ENCODE measurements at regions not wholly inside any gene's neighbourhood (a gene's known extent, or its start where the extent isn't known, plus 50 kb on each side); places are given as distances from the start of the nearest gene placed in this dataset.

DNA sequence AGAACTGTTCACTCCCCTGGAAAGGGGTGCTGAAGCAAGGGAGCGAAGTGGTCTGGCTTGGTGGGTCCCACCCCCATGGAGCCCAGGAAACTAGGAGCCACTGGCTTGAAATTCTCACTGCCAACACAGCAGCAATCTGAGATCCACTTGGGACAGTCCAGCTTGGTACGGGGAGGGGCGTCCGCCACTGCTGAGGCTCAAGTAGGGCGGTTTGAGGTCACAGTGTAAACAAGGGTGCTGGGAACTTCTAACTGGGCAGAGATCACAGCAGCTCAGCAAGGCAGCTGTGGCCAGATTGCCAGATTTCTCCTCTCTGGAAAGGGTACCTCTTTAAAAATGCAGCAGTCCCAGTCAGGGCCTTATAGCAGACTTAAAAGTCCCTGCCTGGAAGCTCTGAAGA is 53.9 kb upstream of the GALNTL6 start:
- Histone ChIP-seq H3K27ac (ENCODE audit: low read length) (no peak overlapping the region), H3K9ac (ENCODE audit: low read depth, low read length) (no peak overlapping the region), H3K4me3 (ENCODE audit: low read length) (no peak overlapping the region), H3K4me1 (ENCODE audit: insufficient read depth, low read length) (no peaks in the 10 kb centered on the region), H3K36me3 (ENCODE audit: insufficient read depth, low read depth, low read length) (no peaks in the 10 kb centered on the region), H3K9me3 (ENCODE audit: insufficient read depth, low read depth, low read length) (no peaks in the 10 kb centered on the region), H3K27me3 (ENCODE audit: insufficient read depth, low read length) (no peaks in the 10 kb centered on the region)

DNA sequence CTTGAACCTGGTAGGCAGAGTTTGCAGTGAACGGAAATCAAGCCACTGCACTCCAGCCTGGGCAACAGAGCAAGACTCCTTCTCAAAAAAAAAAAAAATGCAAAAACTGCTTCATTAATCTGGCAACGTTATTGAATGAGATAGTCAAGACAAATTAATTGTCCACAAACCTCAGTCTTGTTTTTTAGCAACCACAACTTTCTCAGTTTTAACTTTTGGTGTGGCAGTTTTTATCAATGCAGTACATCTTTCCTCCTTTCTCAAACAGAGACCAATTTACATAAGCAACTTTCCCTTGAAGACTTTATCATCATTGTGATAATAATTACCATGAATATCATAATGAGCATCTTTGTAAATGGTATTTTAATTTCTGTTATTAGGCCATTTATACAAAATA is 61.7 kb upstream of the GALNTL6 start:
- H3K27me3 ChIP-seq (ENCODE audit: insufficient read depth, low read length): no peaks in the 10 kb centered on the region
- H3K27ac ChIP-seq (ENCODE audit: low read length): no peak overlapping the region
- no peak overlapping the region for H3K4me3 ChIP-seq (ENCODE audit: low read length)
- no peaks in the 10 kb centered on the region for H3K36me3 ChIP-seq (ENCODE audit: insufficient read depth, low read depth, low read length)
- H3K9me3 ChIP-seq (ENCODE audit: insufficient read depth, low read depth, low read length): no peaks in the 10 kb centered on the region
- H3K4me1 ChIP-seq (ENCODE audit: insufficient read depth, low read length): no peaks in the 10 kb centered on the region
- no peak overlapping the region for H3K9ac ChIP-seq (ENCODE audit: low read depth, low read length)

DNA sequence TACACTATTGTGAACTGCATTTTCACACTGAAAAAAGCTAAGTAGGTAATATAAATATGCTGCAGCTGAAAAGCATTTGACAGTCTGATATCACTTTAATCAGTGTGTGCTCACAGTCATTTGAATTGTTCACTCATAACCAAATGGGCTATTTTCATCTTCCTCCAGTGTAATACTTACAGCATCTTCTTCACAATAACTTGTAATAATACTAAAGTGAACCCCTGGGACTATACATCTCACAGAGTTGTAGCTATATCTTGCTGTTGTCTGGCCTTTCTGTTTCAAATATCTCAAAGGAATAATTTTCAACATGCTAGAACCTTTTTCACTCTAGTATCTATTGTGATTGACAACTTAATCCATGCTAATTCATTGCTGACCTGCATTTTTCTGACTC is 66.8 kb upstream of the GALNTL6 start:
- H3K4me1 ChIP-seq (ENCODE audit: insufficient read depth, low read length): no peaks in the 10 kb centered on the region

DNA sequence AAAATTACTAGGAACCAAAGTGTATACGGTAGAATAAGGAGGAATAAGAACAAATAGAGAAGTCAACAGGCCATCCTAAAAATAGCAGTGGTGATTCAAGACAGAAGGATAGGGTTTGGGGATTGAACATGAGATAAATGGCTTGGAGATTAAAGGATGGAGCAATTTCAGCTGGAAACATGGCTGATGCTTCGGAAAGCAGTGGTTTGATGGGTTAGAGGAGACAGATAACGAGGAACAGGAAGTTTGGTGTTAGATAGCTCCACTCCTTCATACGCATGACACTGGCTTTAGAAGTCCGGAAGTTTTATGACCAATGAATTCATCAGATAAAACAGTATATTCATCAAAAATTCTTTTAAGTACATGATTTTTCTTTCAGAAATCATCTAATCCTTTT is 70.8 kb upstream of the GALNTL6 start:
- Histone ChIP-seq H3K27ac (ENCODE audit: low read length) (no peak overlapping the region), H3K9ac (ENCODE audit: low read depth, low read length) (no peak overlapping the region), H3K9me3 (ENCODE audit: insufficient read depth, low read depth, low read length) (no peaks in the 10 kb centered on the region), H3K27me3 (ENCODE audit: insufficient read depth, low read length) (no peaks in the 10 kb centered on the region), H3K4me1 (ENCODE audit: insufficient read depth, low read length) (no peaks in the 10 kb centered on the region), H3K36me3 (ENCODE audit: insufficient read depth, low read depth, low read length) (no peaks in the 10 kb centered on the region), H3K4me3 (ENCODE audit: low read length) (no peak overlapping the region)

More for the DNA sequence above, 66.8 kb upstream of the GALNTL6 start:
- H3K36me3 ChIP-seq (ENCODE audit: insufficient read depth, low read depth, low read length): no peaks in the 10 kb centered on the region
- H3K27ac ChIP-seq (ENCODE audit: low read length): no peak overlapping the region
- no peak overlapping the region for H3K9ac ChIP-seq (ENCODE audit: low read depth, low read length)
- no peak overlapping the region for H3K4me3 ChIP-seq (ENCODE audit: low read length)
- no peaks in the 10 kb centered on the region for H3K9me3 ChIP-seq (ENCODE audit: insufficient read depth, low read depth, low read length)
- H3K27me3 ChIP-seq (ENCODE audit: insufficient read depth, low read length): no peaks in the 10 kb centered on the region

DNA sequence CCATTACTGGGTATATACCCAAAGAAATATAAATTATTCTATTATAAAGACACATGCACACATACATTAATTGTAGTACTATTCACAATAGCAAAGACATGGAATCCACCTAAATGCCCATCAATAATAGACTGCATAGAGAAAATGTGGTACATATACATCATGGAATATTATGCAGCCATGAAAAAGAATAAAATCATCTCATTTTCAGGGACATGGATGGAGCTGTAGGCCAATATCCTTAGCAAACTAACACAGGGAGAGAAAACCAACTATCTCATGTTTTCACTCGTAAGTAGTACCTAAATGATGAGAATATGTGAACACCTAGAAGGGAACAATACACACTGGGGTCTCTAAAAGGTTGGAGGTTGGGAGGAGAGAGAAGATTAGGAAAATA is 86.0 kb upstream of the GALNTL6 start:
- no peaks in the 10 kb centered on the region for H3K27me3 ChIP-seq (ENCODE audit: insufficient read depth, low read length)
- no peaks in the 10 kb centered on the region for H3K9me3 ChIP-seq (ENCODE audit: insufficient read depth, low read depth, low read length)
- H3K9ac ChIP-seq (ENCODE audit: low read depth, low read length): no peak overlapping the region
- no peak overlapping the region for H3K27ac ChIP-seq (ENCODE audit: low read length)
- H3K36me3 ChIP-seq (ENCODE audit: insufficient read depth, low read depth, low read length): no peaks in the 10 kb centered on the region
- H3K4me3 ChIP-seq (ENCODE audit: low read length): no peak overlapping the region
- H3K4me1 ChIP-seq (ENCODE audit: insufficient read depth, low read length): no peaks in the 10 kb centered on the region

DNA sequence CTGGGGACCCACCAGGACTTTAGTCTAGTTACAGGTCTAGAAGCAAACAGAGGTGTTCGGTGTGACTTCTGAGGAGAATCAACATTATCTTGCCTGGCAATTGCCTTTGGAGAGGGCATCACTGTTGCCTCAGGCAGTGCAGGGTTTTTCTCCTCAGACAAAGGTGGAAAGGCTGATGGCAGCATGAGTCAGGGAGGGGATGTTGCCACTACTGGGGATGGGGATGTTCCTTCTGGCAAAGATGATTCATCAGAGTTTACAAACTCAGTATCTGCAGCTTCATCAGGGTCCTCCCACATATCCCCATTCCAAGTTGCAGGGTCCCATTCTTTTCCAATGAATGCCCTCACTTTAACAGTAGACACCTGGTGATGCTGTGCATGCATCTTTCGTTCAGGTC is 91.3 kb upstream of the GALNTL6 start:
- Histone ChIP-seq H3K36me3 (ENCODE audit: insufficient read depth, low read depth, low read length) (no peaks in the 10 kb centered on the region), H3K9me3 (ENCODE audit: insufficient read depth, low read depth, low read length) (no peaks in the 10 kb centered on the region), H3K9ac (ENCODE audit: low read depth, low read length) (no peak overlapping the region), H3K27me3 (ENCODE audit: insufficient read depth, low read length) (no peaks in the 10 kb centered on the region), H3K27ac (ENCODE audit: low read length) (no peak overlapping the region), H3K4me1 (ENCODE audit: insufficient read depth, low read length) (no peaks in the 10 kb centered on the region), H3K4me3 (ENCODE audit: low read length) (no peak overlapping the region)

DNA sequence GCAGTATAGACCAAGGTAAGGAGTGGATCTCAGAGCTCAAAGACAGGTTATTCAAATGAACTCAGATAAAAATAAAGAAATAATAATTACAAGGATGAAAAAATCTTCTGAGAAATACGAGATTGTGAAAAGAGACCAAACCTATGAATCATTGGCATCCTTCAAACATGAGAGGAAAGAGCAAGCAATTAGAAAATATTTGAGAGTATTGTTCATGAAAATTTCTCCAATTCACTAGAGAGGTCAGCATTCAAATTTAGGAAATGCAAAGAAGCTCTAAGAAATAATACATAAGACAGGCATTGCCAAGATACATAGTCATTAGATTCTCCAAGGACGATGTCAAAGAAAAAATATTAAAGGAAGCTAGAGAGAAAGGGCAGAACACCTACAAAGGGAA is 93.5 kb upstream of the GALNTL6 start:
- Histone ChIP-seq H3K36me3 (ENCODE audit: insufficient read depth, low read depth, low read length) (no peaks in the 10 kb centered on the region), H3K9ac (ENCODE audit: low read depth, low read length) (no peak overlapping the region), H3K4me1 (ENCODE audit: insufficient read depth, low read length) (no peaks in the 10 kb centered on the region), H3K9me3 (ENCODE audit: insufficient read depth, low read depth, low read length) (no peaks in the 10 kb centered on the region), H3K27ac (ENCODE audit: low read length) (no peak overlapping the region), H3K27me3 (ENCODE audit: insufficient read depth, low read length) (no peaks in the 10 kb centered on the region), H3K4me3 (ENCODE audit: low read length) (no peak overlapping the region)

DNA sequence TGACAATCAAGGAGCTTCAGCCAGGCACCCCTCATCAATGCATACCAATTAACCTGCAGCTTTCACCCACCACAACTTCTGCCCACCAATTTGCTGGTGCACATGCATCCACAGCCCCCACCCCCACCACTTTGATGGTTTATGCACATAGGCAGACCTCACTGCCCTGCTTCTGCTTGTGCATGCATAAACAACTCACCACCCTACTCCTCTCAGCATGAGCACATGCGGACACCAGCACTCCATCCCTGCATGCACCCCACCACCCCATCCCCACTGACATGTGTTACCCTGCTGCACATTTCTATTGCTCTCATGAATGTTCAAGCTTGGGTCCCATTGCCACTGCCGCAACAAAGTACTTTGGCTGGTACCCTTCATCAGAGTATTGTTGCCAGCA is 94.5 kb upstream of the GALNTL6 start:
- H3K4me3 ChIP-seq (ENCODE audit: low read length): no peak overlapping the region

DNA sequence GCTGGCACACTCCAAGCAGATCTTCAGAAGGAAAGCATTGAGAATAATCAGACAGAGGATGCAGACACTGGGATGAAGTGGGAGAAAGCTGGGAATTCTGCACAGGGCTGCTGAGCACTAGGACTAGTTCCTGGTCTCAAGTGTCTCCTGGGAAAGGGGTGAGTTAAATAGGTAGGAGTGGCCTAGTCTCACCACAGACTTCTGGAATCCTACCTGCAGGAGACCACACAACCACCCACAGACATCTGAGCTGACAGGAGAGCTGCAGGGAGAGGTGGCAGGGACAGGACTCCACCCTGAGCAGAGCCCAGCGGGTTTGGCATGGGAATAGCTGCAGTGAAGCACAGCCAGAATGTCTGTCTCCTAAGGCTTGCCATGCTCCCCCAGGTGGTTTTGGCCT is 95.1 kb upstream of the GALNTL6 start:
- no peak overlapping the region for H3K27ac ChIP-seq (ENCODE audit: low read length)
- H3K36me3 ChIP-seq (ENCODE audit: insufficient read depth, low read depth, low read length): no peaks in the 10 kb centered on the region
- H3K4me3 ChIP-seq (ENCODE audit: low read length): no peak overlapping the region
- no peaks in the 10 kb centered on the region for H3K4me1 ChIP-seq (ENCODE audit: insufficient read depth, low read length)
- no peaks in the 10 kb centered on the region for H3K9me3 ChIP-seq (ENCODE audit: insufficient read depth, low read depth, low read length)
- no peaks in the 10 kb centered on the region for H3K27me3 ChIP-seq (ENCODE audit: insufficient read depth, low read length)
- no peak overlapping the region for H3K9ac ChIP-seq (ENCODE audit: low read depth, low read length)

More for the DNA sequence above, 94.5 kb upstream of the GALNTL6 start:
- Histone ChIP-seq H3K36me3 (ENCODE audit: insufficient read depth, low read depth, low read length) (no peaks in the 10 kb centered on the region), H3K9me3 (ENCODE audit: insufficient read depth, low read depth, low read length) (no peaks in the 10 kb centered on the region), H3K27me3 (ENCODE audit: insufficient read depth, low read length) (no peaks in the 10 kb centered on the region), H3K4me1 (ENCODE audit: insufficient read depth, low read length) (no peaks in the 10 kb centered on the region), H3K9ac (ENCODE audit: low read depth, low read length) (no peak overlapping the region), H3K27ac (ENCODE audit: low read length) (no peak overlapping the region)

DNA sequence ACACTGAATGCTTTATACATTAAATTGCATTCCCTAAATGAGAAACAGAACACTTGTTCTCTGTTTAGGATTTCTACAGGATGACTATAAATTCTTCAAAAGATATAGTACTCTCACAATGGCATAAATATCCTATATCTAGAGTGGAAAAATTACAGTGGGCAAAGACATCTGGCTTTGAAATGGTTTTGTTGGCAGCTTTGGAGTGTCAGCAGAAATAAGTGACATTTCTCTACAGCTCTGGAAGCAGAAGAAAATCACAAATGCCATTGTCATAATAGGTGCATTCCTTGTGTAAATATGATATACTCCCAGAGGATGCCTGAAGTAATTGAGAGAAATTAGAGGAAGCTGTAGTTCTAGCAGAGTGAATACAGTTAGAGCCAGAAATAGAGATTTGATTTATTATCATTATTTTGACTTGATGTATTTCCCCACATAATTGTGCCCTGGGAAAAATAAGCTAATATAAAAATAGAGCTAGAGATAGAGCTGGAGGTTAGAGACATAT is 95.9 kb upstream of the GALNTL6 start:
- no peaks in the 10 kb centered on the region for H3K27me3 ChIP-seq (ENCODE audit: insufficient read depth, low read length)
- H3K9ac ChIP-seq (ENCODE audit: low read depth, low read length): no peak overlapping the region
- H3K4me3 ChIP-seq (ENCODE audit: low read length): no peak overlapping the region
- H3K36me3 ChIP-seq (ENCODE audit: insufficient read depth, low read depth, low read length): no peaks in the 10 kb centered on the region
- H3K4me1 ChIP-seq (ENCODE audit: insufficient read depth, low read length): no peaks in the 10 kb centered on the region
- H3K27ac ChIP-seq (ENCODE audit: low read length): no peak overlapping the region
- no peaks in the 10 kb centered on the region for H3K9me3 ChIP-seq (ENCODE audit: insufficient read depth, low read depth, low read length)

DNA sequence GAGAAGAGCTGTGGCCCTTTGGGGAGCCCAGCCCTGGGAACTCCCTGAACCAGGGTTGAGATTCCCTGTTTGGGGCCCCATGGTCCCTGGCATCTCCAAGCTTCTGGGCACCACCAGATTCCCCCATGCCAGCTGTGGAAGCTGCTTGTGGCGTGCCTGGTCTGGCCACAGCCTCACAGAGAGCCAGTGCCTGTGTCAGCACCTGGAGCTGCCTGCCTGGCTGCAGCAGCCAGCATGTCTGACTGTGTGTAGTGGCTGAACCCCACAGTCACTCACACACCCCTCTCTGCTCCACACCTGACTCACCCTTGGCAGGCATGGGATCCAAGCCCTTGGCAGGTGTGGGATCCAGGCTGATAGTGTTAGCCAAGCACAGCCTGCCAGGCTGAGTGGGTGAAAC is 97.2 kb upstream of the GALNTL6 start:
- Histone ChIP-seq H3K36me3 (ENCODE audit: insufficient read depth, low read depth, low read length) (no peaks in the 10 kb centered on the region), H3K9me3 (ENCODE audit: insufficient read depth, low read depth, low read length) (no peaks in the 10 kb centered on the region), H3K27ac (ENCODE audit: low read length) (no peak overlapping the region), H3K27me3 (ENCODE audit: insufficient read depth, low read length) (no peaks in the 10 kb centered on the region), H3K9ac (ENCODE audit: low read depth, low read length) (no peak overlapping the region), H3K4me1 (ENCODE audit: insufficient read depth, low read length) (no peaks in the 10 kb centered on the region), H3K4me3 (ENCODE audit: low read length) (no peak overlapping the region)

DNA sequence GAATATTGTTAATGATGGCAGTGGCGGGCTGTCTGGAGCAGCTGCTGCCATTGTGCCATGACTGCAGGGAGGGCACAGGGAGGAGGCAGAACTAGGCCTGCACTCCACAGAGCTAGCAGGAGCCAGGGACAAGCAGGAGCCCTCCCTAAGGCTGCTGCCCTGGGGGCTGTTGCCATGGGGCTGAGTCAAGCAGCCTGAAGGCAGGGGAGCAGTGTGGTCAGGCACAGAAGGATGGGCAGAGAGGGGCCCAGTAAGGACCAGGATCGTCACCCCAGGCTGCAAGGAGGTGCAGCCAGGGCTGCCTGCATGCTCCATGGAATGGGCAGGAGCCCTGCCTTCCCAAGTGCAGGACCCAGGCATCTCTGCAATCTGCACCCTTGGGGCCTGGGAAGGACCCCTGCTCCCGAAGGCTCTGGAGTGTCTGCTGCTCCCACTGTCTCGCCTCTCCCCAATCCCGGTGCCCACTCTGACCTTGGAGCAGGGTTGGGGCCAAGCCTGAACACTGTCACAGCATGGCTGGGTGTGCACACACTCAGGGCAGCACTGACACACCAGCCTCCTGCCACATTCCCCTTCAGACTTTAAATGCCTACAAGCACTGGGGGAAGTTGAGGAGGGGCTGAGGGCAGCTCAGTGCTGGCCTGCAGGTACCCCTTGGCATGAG is 98.3 kb upstream of the GALNTL6 start:
- Histone ChIP-seq H3K9ac (ENCODE audit: low read depth, low read length) (no peak overlapping the region), H3K27ac (ENCODE audit: low read length) (no peak overlapping the region), H3K36me3 (ENCODE audit: insufficient read depth, low read depth, low read length) (no peaks in the 10 kb centered on the region), H3K27me3 (ENCODE audit: insufficient read depth, low read length) (no peaks in the 10 kb centered on the region), H3K4me1 (ENCODE audit: insufficient read depth, low read length) (no peaks in the 10 kb centered on the region), H3K9me3 (ENCODE audit: insufficient read depth, low read depth, low read length) (no peaks in the 10 kb centered on the region), H3K4me3 (ENCODE audit: low read length) (no peak overlapping the region)

All from iPS-20b (cell line).